ENCODE measurements at regions not wholly inside any gene's neighbourhood (a gene's known extent, or its start where the extent isn't known, plus 50 kb on each side); places are given as distances from the start of the nearest gene placed in this dataset.

DNA sequence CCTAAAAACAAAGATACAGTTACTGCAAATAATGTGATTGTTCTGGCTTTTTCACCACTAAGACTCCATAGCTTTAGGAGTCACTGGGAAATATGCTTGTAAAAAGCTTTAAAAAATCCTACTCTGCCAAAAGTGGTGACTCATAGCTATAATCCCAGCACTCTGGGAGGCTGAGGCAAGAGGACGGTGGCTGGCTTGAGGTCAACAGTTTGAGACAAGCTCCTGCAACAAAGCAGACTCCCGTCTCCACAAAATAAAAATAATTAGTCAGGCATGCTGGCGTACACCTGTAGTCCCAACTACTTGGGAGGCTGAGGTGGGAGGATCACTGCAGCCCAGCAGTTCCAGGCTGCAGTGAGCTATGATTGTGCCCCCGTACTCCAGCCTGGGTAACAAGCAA lies 406.4 kb downstream of the HTR1A start:
- Histone ChIP-seq H4K20me1 (ENCODE audit: insufficient read depth, low read length) (no peaks in the 10 kb centered on the region), H3K36me3 (ENCODE audit: control insufficient read depth, insufficient read depth, low read length) (no peaks in the 10 kb centered on the region), H3K18ac (ENCODE audit: low read depth, low read length) (no peak overlapping the region), H4K5ac (ENCODE audit: low read depth, low read length) (no peak overlapping the region), H4K91ac (ENCODE audit: insufficient read depth, low read depth, low read length) (no peak overlapping the region), H3K79me1 (ENCODE audit: low read depth in 1 of 2, low read length in 2 of 2) (no peaks in the 10 kb centered on the region), H3K56ac (ENCODE audit: extremely low read depth, insufficient read depth, low read length) (no peak overlapping the region), H2BK120ac (ENCODE audit: low read depth, low read length) (no peak overlapping the region), H3K9me1 (ENCODE audit: insufficient read depth, low read length) (no peaks in the 10 kb centered on the region), H3K14ac (replicated peaks; ENCODE audit: low read depth, low read length) (no peak overlapping the region), H3K9ac (ENCODE audit: low read depth, low read length) (no peak overlapping the region), H2BK5ac (ENCODE audit: low read depth, low read length, poor library complexity, severe bottlenecking) (no peak overlapping the region), H3K4me2 (ENCODE audit: low read depth, low read length) (no peak overlapping the region), H2AK9ac (replicated peaks; ENCODE audit: low read depth, low read length, poor library complexity) (no peak overlapping the region), H3K23ac (ENCODE audit: low read depth, low read length) (no peak overlapping the region), H2AK5ac (ENCODE audit: low read depth, low read length) (no peak overlapping the region), H3K4me3 (ENCODE audit: insufficient read depth, low read depth, low read length) (no peak overlapping the region), H2AFZ (replicated peaks; ENCODE audit: low read length, poor library complexity) (no peak overlapping the region), H2BK20ac (ENCODE audit: low read depth, low read length) (no peak overlapping the region), H3K27me3 (ENCODE audit: control insufficient read depth, insufficient read depth, low read length) (no peaks in the 10 kb centered on the region), H3K4me1 (ENCODE audit: control insufficient read depth, insufficient read depth, low read length) (no peaks in the 10 kb centered on the region), H3K4ac (ENCODE audit: low read depth, low read length) (no peak overlapping the region), H3K9me3 (ENCODE audit: control insufficient read depth, insufficient read depth, low read length) (no peaks in the 10 kb centered on the region; the same call in 1 of the 2 replicates), H2BK15ac (ENCODE audit: low read depth, low read length) (no peak overlapping the region), H3K27ac (ENCODE audit: insufficient read depth, low read length) (no peak overlapping the region), H4K8ac (ENCODE audit: low read depth in 2 of 2, low read length in 2 of 2) (no peak overlapping the region)
- WGBS, 2 experiments (ENCODE audit: extremely low coverage in 2 of 2, insufficient read length in 1 of 2) = no CpG with 5 or more reads among the region's 4 CpGs
- in situ Hi-C loops (cut with MboI; ENCODE audit: low sequenced_read_pairs) = no loop called here
- BruUV-seq (replicated peaks) = no TSS peak
- no peak for DNase-seq
- ChIA-PET CTCF (no interaction called here), POLR2A (ENCODE audit: unreplicated experiment) (no interaction called here)
- dilution Hi-C loops (cut with HindIII; ENCODE audit: low sequenced_read_pairs, unreplicated experiment) = no loop called here
- ATAC-seq (ENCODE audit: low read depth) = no peak
- TF ChIP-seq BHLHE40 (IDR thresholded peaks at IDR 0.05; ENCODE audit: low read depth, low read length) (no peak), RFX5 (IDR thresholded peaks at IDR 0.05; ENCODE audit: low read depth, low read length) (no peak), RAD21 (IDR thresholded peaks at IDR 0.05; ENCODE audit: low read length) (no peak), FOS (IDR thresholded peaks at IDR 0.05; ENCODE audit: low read depth, low read length) (no peak), SMC3 (IDR thresholded peaks at IDR 0.05; ENCODE audit: low read depth, low read length) (no peak), MXI1 (IDR thresholded peaks at IDR 0.05; ENCODE audit: borderline replicate concordance, low read depth, low read length) (no peak), MAZ (IDR thresholded peaks at IDR 0.05; ENCODE audit: borderline replicate concordance, low read depth, low read length) (no peak), POLR2A (IDR thresholded peaks at IDR 0.05; ENCODE audit: low read depth, low read length) (no peak)
- TF ChIP-seq, protein P1, sequence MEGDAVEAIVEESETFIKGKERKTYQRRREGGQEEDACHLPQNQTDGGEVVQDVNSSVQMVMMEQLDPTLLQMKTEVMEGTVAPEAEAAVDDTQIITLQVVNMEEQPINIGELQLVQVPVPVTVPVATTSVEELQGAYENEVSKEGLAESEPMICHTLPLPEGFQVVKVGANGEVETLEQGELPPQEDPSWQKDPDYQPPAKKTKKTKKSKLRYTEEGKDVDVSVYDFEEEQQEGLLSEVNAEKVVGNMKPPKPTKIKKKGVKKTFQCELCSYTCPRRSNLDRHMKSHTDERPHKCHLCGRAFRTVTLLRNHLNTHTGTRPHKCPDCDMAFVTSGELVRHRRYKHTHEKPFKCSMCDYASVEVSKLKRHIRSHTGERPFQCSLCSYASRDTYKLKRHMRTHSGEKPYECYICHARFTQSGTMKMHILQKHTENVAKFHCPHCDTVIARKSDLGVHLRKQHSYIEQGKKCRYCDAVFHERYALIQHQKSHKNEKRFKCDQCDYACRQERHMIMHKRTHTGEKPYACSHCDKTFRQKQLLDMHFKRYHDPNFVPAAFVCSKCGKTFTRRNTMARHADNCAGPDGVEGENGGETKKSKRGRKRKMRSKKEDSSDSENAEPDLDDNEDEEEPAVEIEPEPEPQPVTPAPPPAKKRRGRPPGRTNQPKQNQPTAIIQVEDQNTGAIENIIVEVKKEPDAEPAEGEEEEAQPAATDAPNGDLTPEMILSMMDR (conservative IDR thresholded peaks at IDR 0.05; ENCODE audit: low read depth, low read length) = no peak
- TF ChIP-seq, protein P2, sequence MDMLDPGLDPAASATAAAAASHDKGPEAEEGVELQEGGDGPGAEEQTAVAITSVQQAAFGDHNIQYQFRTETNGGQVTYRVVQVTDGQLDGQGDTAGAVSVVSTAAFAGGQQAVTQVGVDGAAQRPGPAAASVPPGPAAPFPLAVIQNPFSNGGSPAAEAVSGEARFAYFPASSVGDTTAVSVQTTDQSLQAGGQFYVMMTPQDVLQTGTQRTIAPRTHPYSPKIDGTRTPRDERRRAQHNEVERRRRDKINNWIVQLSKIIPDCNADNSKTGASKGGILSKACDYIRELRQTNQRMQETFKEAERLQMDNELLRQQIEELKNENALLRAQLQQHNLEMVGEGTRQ (IDR thresholded peaks at IDR 0.05; ENCODE audit: low read depth, low read length) = no peak
- intact Hi-C loops (cut with micrococcal nuclease) = no loop called here

Measured in IMR-90 (cell line).